OCI-LY7 (cell line): ENCODE measurements at regions not wholly inside any gene's neighbourhood (a gene's known extent, or its start where the extent isn't known, plus 50 kb on each side); places are given as distances from the start of the nearest gene placed in this dataset.

ENCODE experiments used
- EZH2phosphoT487 ChIP-seq: fragments of 200-600 bp; sonication (generic); IDR thresholded peaks from 2 replicates; pipeline ENCODE4 v1.6.1; 2018; ENCODE audit warnings: low read depth, borderline replicate concordance, mild to moderate bottlenecking, mixed run types, antibody characterized with exemption, low read length, moderate library complexity, mixed read lengths
- TF ChIP-seq, protein P1 (sequence below): fragments of 200-600 bp; sonication (generic); conservative IDR thresholded peaks from 2 replicates; pipeline ENCODE4 v1.5.1; 2014; ENCODE audit warnings: mild to moderate bottlenecking, antibody characterized with exemption, low read length, moderate library complexity, mixed read lengths

DNA sequence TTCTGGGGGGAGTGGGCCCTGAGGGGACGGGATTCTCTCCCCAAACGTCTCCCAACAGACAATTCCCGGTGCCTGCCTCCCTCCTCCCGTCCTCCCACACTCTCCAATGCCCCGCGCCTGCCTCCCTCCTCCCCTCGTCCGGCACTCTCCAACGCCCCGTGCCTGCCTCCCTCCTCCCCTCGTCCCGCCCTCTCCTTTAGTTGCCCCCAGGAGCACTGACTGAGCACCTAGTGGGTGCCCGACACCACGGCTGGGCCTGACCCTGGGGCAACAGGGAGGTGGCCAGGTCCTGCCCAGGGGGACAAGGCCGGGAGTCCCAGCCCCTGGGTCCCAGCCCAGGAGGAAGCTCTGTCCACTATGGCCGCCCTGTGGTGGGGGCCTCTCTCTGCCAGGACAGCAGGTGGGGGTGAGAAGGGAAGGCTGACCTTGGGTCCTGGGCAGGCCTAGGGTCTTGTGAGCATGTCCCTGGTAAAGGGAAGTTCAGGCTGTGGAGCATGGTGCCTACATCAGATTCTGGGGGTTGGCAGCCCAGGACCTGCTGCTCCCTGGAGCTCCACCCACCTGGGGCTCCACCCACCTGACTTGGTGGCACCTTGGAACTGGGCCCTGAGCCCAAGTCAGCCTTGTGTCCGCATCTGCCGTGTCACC, 942.3 kb downstream of the BRD1 start:
- TF ChIP-seq, protein P1, sequence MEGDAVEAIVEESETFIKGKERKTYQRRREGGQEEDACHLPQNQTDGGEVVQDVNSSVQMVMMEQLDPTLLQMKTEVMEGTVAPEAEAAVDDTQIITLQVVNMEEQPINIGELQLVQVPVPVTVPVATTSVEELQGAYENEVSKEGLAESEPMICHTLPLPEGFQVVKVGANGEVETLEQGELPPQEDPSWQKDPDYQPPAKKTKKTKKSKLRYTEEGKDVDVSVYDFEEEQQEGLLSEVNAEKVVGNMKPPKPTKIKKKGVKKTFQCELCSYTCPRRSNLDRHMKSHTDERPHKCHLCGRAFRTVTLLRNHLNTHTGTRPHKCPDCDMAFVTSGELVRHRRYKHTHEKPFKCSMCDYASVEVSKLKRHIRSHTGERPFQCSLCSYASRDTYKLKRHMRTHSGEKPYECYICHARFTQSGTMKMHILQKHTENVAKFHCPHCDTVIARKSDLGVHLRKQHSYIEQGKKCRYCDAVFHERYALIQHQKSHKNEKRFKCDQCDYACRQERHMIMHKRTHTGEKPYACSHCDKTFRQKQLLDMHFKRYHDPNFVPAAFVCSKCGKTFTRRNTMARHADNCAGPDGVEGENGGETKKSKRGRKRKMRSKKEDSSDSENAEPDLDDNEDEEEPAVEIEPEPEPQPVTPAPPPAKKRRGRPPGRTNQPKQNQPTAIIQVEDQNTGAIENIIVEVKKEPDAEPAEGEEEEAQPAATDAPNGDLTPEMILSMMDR, result no peak
- no peak for TF ChIP-seq EZH2phosphoT487
